WERI-Rb-1 (cell line): ENCODE measurements at regions not wholly inside any gene's neighbourhood (a gene's known extent, or its start where the extent isn't known, plus 50 kb on each side); places are given as distances from the start of the nearest gene placed in this dataset.

ENCODE experiments used
- DNase-seq: peaks from one replicate; pipeline ENCODE4 v3.0.0-alpha.2; 2020
- H3K27ac ChIP-seq: fragments of 250-450 bp; sonication (Bioruptor Pico); 2 replicates; pipeline ENCODE4 v1.5.1; 2020; ENCODE audit warnings: mild to moderate bottlenecking, moderate library complexity
- H3K27me3 ChIP-seq: fragments of 250-450 bp; sonication (Bioruptor Pico); 2 replicates; pipeline ENCODE4 v1.5.1; 2021; ENCODE audit warnings: mild to moderate bottlenecking, low read depth, moderate library complexity; ENCODE audit not compliant: insufficient read depth, severe bottlenecking
- H3K36me3 ChIP-seq: fragments of 250-450 bp; sonication (Bioruptor Pico); 2 replicates; pipeline ENCODE4 v1.5.1; 2020; ENCODE audit warnings: mild to moderate bottlenecking, moderate library complexity
- H3K4me3 ChIP-seq: 2 replicates; pipeline ENCODE4 v1.5.1; 2011; ENCODE audit warnings: low read depth, mild to moderate bottlenecking, control low read depth, low read length
- H3K9me3 ChIP-seq: fragments of 250-450 bp; sonication (Bioruptor Pico); 2 replicates; pipeline ENCODE4 v1.5.1; 2021; ENCODE audit warnings: mild to moderate bottlenecking, moderate library complexity; ENCODE audit not compliant: severe bottlenecking
- TF ChIP-seq, protein P1 (sequence below): IDR thresholded peaks from 2 replicates; pipeline ENCODE4 v1.5.1; 2011; ENCODE audit warnings: low read depth, mild to moderate bottlenecking, control low read depth, inconsistent platforms, low read length

DNA sequence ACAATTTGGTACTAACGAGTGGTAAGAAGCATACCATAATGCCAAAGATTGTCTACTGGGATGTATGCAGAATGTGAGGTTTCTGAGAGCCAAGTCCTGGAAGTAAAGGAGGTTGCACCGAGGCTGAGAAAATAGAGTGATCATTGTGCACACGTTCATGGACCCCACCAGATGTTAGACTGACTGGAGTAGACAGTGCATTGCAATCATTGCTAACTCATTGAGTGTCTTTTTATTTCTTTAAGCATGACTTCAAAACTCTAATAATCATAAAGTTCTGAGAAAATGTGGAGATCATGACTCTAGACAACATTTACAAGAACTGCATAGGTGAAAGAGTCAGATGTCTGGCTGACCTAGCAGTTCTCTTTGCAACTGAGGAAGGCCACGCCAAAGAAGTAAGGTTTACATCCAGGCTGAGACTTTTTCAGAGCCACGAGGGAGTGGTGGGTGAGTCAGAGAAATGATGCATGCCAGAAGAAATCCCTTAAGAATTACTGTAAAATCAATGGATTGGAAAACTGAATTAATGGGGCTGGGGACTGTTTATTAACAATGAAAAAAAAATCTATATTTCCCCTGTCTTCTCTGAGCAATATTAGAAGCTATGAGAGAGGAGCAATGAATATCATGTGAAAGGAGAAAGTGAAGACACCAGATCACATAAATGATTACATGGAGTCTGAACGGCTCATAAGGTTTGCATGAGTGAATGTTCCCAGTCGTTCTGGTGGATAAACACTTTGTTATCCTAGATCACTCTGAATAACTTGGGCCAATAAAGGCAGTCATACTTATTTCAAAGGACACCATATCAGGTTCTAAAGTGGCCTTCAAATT, 76.0 kb upstream of the SLC25A26 start:
- DNase-seq = no peak
- no peak overlapping the region for H3K27ac ChIP-seq
- H3K27me3 ChIP-seq = no peaks in the 10 kb centered on the region
- no peak overlapping the region for H3K4me3 ChIP-seq
- no peaks in the 10 kb centered on the region for H3K36me3 ChIP-seq
- H3K9me3 ChIP-seq = no peaks in the 10 kb centered on the region
- TF ChIP-seq, protein P1, sequence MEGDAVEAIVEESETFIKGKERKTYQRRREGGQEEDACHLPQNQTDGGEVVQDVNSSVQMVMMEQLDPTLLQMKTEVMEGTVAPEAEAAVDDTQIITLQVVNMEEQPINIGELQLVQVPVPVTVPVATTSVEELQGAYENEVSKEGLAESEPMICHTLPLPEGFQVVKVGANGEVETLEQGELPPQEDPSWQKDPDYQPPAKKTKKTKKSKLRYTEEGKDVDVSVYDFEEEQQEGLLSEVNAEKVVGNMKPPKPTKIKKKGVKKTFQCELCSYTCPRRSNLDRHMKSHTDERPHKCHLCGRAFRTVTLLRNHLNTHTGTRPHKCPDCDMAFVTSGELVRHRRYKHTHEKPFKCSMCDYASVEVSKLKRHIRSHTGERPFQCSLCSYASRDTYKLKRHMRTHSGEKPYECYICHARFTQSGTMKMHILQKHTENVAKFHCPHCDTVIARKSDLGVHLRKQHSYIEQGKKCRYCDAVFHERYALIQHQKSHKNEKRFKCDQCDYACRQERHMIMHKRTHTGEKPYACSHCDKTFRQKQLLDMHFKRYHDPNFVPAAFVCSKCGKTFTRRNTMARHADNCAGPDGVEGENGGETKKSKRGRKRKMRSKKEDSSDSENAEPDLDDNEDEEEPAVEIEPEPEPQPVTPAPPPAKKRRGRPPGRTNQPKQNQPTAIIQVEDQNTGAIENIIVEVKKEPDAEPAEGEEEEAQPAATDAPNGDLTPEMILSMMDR = no peak

DNA sequence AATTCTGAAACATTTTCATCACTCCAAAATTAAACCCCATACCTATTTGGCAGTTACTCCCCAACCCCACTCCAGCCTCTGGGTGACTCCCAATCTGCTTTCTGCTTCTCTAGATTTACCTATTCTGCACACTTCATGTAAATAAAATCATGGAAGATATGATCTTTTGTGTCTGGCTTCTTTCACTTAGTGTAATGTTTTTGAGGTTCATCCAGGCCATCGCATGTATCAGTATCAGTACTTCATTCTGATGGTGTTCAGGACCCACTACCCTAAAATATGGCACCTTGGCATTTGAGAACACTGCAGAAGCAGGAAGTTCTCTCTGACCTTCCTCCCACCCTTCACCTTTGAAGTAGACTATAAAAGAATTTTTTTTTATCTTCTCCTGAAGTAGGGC, 78.7 kb upstream of the SLC25A26 start:
- no peak overlapping the region for H3K4me3 ChIP-seq
- H3K36me3 ChIP-seq = no peaks in the 10 kb centered on the region
- TF ChIP-seq, protein P1 = no peak
- H3K9me3 ChIP-seq = no peaks in the 10 kb centered on the region
- H3K27me3 ChIP-seq = no peaks in the 10 kb centered on the region
- H3K27ac ChIP-seq = no peak overlapping the region
- DNase-seq = no peak

DNA sequence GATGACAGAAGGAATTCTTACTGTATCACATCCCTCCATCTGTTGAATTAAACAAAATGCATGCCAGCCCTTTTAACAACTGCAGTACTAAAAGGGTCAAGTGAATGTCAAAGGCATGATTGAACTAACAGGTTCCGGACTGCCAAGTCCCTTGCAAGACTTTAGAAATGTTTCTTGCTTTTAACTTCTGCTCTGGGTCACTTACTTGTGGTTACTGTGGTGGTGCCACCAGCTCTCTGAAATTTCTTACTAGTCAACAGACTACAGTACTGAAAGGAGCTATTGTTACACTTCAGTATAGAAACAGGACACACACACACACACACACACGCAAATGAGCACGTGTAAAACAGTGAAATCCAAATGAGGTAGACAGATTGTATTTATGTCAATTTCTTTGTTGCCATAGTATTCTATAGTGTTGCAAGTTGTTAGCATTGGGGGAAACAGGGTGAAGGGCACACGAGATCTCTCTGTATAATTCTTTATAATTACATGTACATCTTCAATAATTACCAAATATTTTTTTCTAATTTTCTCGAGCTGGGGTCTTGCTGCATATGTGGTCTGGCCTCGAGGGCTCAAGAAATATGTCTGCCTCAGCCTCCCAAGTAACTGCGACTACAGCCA, 79.9 kb upstream of the SLC25A26 start:
- Histone ChIP-seq H3K4me3 (no peak overlapping the region), H3K27me3 (no peaks in the 10 kb centered on the region), H3K9me3 (no peaks in the 10 kb centered on the region), H3K36me3 (no peaks in the 10 kb centered on the region), H3K27ac (no peak overlapping the region)
- DNase-seq = no peak
- TF ChIP-seq, protein P1 = no peak

DNA sequence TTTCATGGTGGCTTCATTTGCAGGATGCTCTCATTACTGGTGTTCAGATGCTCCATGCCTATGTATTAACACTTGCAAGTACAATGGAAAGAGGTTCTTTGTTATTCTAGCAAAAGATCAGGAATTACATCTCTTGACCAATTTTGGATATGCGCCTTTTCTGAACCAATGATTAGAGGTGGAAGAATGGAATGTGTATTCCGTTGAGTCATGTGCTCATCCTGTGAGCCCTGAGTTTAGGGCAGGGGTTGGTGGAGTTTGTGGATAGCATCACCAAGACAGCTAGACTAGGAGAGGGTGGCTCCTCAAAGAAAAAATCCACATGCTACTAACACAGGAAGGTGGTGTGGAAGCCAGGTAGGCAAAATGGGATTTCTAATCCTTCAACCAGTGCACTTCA, 80.7 kb upstream of the SLC25A26 start:
- no peak for DNase-seq

DNA sequence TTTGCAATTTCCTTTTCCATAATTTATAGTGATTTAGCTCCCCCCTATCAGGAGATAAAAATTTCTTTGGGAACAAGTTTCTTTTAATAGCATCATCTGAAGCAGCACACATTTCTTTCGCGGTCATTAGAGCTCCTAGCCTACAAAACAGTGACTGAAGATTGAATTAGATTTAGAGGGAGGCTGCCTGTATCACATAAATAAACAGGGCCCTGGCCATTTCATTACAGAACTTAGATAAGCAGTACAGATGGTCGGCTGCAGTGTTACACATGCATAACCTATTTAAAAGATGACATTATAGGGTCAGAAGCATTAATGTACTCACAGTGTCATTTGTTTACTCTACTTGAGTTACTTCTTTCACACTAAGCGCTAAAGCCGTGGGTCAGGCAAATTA, 81.4 kb upstream of the SLC25A26 start:
- no peak overlapping the region for H3K27ac ChIP-seq
- no peaks in the 10 kb centered on the region for H3K27me3 ChIP-seq
- no peaks in the 10 kb centered on the region for H3K9me3 ChIP-seq
- H3K4me3 ChIP-seq = no peak overlapping the region
- no peak for DNase-seq
- no peaks in the 10 kb centered on the region for H3K36me3 ChIP-seq
- TF ChIP-seq, protein P1 = no peak

More for the DNA sequence above, 80.7 kb upstream of the SLC25A26 start:
- TF ChIP-seq, protein P1 = no peak
- Histone ChIP-seq H3K36me3 (no peaks in the 10 kb centered on the region), H3K27me3 (no peaks in the 10 kb centered on the region), H3K27ac (no peak overlapping the region), H3K4me3 (no peak overlapping the region), H3K9me3 (no peaks in the 10 kb centered on the region)
